SH-SY5Y (cell line): ENCODE measurements at regions not wholly inside any gene's neighbourhood (a gene's known extent, or its start where the extent isn't known, plus 50 kb on each side); places are given as distances from the start of the nearest gene placed in this dataset.

ENCODE experiments used
- GATA2 ChIP-seq: IDR thresholded peaks from 2 replicates; pipeline ENCODE4 v1.6.1; 2011; ENCODE audit warnings: mild to moderate bottlenecking, low read depth, low read length
- GATA3 ChIP-seq: IDR thresholded peaks from 2 replicates; pipeline ENCODE4 v1.6.1; 2011; ENCODE audit warnings: low read depth, mild to moderate bottlenecking, low read length, moderate library complexity

- TF ChIP-seq GATA3 (no peak), GATA2 (no peak)
Measured at GRCh38 chr1:219541946-219542345, 71.0 kb downstream of the ZC3H11B start.
